ENCODE measurements at regions not wholly inside any gene's neighbourhood (a gene's known extent, or its start where the extent isn't known, plus 50 kb on each side); places are given as distances from the start of the nearest gene placed in this dataset.

DNA sequence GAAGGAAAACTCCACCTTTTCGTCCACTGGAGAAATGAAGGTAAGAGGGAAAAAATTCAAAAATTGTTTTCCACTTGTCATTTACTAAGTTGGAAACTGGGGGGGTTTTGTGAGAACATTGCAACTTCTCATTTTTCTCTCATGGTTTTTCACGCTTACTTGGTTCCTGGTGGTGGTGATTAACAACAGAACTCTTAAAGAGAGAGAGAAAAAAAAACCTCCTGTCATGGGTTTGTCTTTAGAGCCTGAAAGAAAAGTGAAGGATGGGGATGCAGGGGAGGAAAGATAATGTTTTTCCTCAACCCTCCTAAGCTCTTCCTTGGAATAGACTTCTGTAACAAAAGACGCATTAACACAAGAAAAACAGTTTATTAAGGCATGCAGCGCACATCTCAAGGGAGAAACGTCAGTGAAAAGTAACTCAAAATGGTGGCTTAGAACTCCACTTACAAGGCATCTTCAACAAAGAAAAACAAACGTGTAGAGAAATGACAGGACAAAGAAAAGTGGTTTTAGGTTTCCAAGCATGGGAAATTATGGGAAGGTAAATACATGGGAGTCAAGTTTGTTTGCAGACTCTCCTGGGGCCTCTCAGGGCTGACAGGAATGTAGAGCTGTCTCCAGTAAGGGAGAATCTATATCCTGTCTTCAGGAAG, 81.9 kb upstream of the ATF7IP start:
- no peak for DNase-seq

- DNase-seq, result no peak
Measured at GRCh38 chr12:14284184-14284722, 81.2 kb upstream of the ATF7IP start.

DNA sequence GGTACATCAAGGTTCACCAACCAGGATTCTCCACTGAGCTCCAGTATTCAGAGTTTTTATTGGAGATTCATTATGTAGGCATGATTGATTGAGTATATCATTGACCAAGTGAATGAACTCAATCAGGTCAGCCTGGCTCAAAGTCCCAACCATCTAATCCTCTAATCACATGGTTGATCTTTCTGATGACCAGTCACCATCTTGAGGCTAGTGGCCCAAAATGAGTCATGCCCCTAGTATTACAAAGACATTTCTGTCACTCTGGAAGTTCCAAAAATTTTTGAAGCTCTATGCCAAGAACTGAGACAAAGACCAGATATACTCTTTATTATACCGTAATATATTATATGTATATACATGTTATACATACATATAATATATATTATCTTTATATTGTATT, 75.9 kb upstream of the ATF7IP start:
- DNase-seq, result no peak

DNA sequence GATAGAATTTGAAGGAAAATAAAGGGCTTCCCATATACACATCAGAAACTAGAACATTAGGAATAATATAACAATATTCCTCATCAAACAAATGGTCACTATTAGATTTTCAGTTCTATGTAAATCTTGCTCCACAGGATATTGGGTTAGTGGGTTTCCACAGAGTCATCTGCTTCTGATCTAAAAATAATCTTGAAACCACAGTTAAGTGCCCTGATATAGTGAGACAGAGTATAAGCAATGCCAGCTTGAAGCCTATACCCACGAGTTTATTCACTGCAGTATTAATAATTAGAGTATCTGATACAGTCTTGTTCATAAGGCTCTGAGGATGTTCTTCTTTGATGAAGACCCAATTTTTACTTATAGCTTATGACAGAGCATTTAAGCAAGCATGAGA, 74.5 kb upstream of the ATF7IP start:
- DNase-seq, result no peak

GRCh38 chr12:14303661-14304155, 61.8 kb upstream of the ATF7IP start:
- no peak for DNase-seq

DNA sequence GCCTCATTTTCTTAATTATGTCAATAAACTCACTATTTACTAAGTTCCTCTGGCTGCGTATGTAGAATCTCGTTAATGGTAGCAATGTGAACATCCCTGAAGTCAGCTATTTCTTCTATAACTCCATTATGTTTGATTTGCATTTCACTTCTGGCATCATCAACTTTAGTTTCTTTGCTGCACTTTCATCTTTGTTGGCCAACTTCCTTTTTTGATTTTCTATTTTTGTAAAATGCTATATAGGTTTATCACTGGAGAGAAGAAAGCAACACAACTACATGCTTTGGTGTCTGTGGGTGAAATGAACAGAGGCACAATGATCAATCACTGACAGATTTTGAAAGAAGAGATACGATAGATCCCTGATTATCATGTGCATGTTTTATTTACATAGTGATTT, 58.5 kb upstream of the ATF7IP start:
- DNase-seq, result no peak

DNA sequence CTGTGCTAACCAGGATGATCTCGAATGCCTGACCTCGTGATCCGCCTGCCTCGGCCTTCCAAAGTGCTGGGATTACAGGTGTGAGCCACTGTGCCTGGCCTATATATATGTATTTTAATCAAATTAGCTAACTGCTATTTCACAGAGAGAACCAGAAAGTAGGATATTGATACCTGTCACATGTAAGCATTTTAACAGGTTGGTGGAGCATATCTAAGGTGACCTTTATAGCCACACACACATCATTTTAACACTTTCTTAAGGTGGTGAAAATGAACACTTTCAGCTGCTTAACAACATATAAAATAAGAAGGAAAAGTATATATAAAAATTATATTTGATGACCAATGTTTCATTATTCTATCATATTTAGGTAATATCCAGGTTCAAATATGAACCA, 57.0 kb upstream of the ATF7IP start:
- DNase-seq, result no peak

GRCh38 chr12:14310866-14311265, 54.6 kb upstream of the ATF7IP start:
- no peak for DNase-seq

GRCh38 chr12:14313379-14314138, 51.9 kb upstream of the ATF7IP start:
- DNase-seq, result no peak

- DNase-seq, result no peak
Measured at GRCh38 chr12:14314801-14315200, 50.7 kb upstream of the ATF7IP start.

DNA sequence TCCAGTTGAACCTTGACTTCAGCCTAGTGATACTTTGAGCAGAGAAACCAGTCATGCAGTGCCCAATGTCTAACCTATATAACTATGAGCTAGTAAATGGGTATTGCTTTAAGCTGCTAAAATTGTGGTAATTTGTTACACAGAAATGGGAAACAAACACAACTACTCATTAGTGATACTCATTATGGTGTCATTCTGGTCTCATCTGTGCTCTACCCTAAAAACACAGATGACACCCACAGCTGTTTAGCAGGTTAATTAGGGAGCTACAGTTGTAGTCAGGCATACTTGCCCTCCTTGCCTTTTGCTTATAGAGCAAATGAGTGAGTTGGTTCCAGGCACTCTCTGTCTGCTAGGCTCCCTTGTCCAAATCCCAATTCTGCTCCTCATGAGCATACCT, 50.0 kb upstream of the ATF7IP start:
- no peak for DNase-seq

Measured in stimulated activated CD4-positive, alpha-beta T cell treated with anti-CD3 and anti-CD28 coated beads, Interleukin-1b, Interleukin-23, amount 100 ng/mL, for 48 hours (primary cell).